GM18507 (cell line): ENCODE measurements at regions not wholly inside any gene's neighbourhood (a gene's known extent, or its start where the extent isn't known, plus 50 kb on each side); places are given as distances from the start of the nearest gene placed in this dataset.
"Not testable (repeated sequence)": the region's sequence is repeated elsewhere in the genome, so short reads cannot be mapped to it uniquely, and the experiment has no call there.

ENCODE experiments used
- DNase-seq: peaks from one replicate; pipeline ENCODE4 v3.0.0; 2011; ENCODE audit warnings: low read depth; ENCODE audit not compliant: insufficient read length; ENCODE audit errors: extremely low spot score
- FAIRE-seq: peaks from 2 replicates; lab custom pipeline; 2011; peaks lifted over from hg19 to GRCh38; lab: Jason Lieb, UNC

GRCh38 chr18:78809845-78810244, 169.8 kb upstream of the SALL3 start:
- no peak for DNase-seq
- no peak for FAIRE-seq

- FAIRE-seq: no peak
- DNase-seq: no peak
Measured at GRCh38 chr18:78810706-78811105, 168.9 kb upstream of the SALL3 start.

- DNase-seq (no peak), FAIRE-seq (no peak)
Measured at GRCh38 chr18:78812067-78812466, 167.6 kb upstream of the SALL3 start.

GRCh38 chr18:78813156-78813555, 166.5 kb upstream of the SALL3 start:
- FAIRE-seq: no peak
- no peak for DNase-seq

- DNase-seq (no peak), FAIRE-seq (no peak)
Measured at GRCh38 chr18:78813936-78814710, 165.5 kb upstream of the SALL3 start.

GRCh38 chr18:78814766-78815165, 164.9 kb upstream of the SALL3 start:
- no peak for DNase-seq
- FAIRE-seq: no peak

- no peak for DNase-seq
- FAIRE-seq: no peak
Measured at GRCh38 chr18:78816114-78816513, 163.5 kb upstream of the SALL3 start.

GRCh38 chr18:78816916-78817315, 162.7 kb upstream of the SALL3 start:
- no peak for FAIRE-seq
- DNase-seq: no peak

GRCh38 chr18:78818495-78818894, 161.1 kb upstream of the SALL3 start:
- DNase-seq (no peak), FAIRE-seq (no peak)

- DNase-seq (no peak), FAIRE-seq (no peak)
Measured at GRCh38 chr18:78818961-78819360, 160.7 kb upstream of the SALL3 start.

- no peak for FAIRE-seq
- no peak for DNase-seq
Measured at GRCh38 chr18:78820161-78820834, 159.3 kb upstream of the SALL3 start.

- no peak for FAIRE-seq
Measured at GRCh38 chr18:78821396-78821795, 158.2 kb upstream of the SALL3 start.

GRCh38 chr18:78822171-78822948, 157.3 kb upstream of the SALL3 start:
- FAIRE-seq (no peak), DNase-seq (no peak)

More at GRCh38 chr18:78821396-78821795, 158.2 kb upstream of the SALL3 start:
- DNase-seq: no peak

GRCh38 chr18:78822949-78823285, 156.7 kb upstream of the SALL3 start:
- DNase-seq: no peak
- no peak for FAIRE-seq

GRCh38 chr18:78825168-78825567, 154.4 kb upstream of the SALL3 start:
- DNase-seq (no peak), FAIRE-seq (no peak)

- DNase-seq (no peak), FAIRE-seq (no peak)
Measured at GRCh38 chr18:78826631-78827030, 153.0 kb upstream of the SALL3 start.

GRCh38 chr18:78827141-78827540, 152.5 kb upstream of the SALL3 start:
- no peak for FAIRE-seq
- DNase-seq: no peak

GRCh38 chr18:78828131-78828530, 151.5 kb upstream of the SALL3 start:
- DNase-seq (no peak), FAIRE-seq (no peak)

GRCh38 chr18:78829026-78829425, 150.6 kb upstream of the SALL3 start:
- not testable (repeated sequence) for FAIRE-seq, DNase-seq

GRCh38 chr18:78830161-78830560, 149.5 kb upstream of the SALL3 start:
- FAIRE-seq (no peak), DNase-seq (no peak)
